Endodermal cell (in vitro differentiated cells): ENCODE measurements at regions not wholly inside any gene's neighbourhood (a gene's known extent, or its start where the extent isn't known, plus 50 kb on each side); places are given as distances from the start of the nearest gene placed in this dataset.

ENCODE experiments used
- DNase-seq: peaks from one replicate; pipeline ENCODE4 v3.0.0-alpha.2; 2017
- H3K27ac ChIP-seq: 2 replicates; pipeline ENCODE4 v1.5.1; 2013; ENCODE audit warnings: mild to moderate bottlenecking, low read depth, low read length, moderate library complexity
- H3K27me3 ChIP-seq: 2 replicates; pipeline ENCODE4 v1.6.1; 2013; ENCODE audit warnings: mild to moderate bottlenecking, low read length, moderate library complexity; ENCODE audit not compliant: insufficient read depth, control insufficient read depth, poor library complexity, severe bottlenecking
- H3K36me3 ChIP-seq: 2 replicates; pipeline ENCODE4 v1.7.0; 2013; ENCODE audit warnings: mild to moderate bottlenecking, low read length, moderate library complexity; ENCODE audit not compliant: control insufficient read depth, insufficient read depth
- H3K4me1 ChIP-seq: one replicate; pipeline ENCODE4 v1.7.0; 2013; ENCODE audit warnings: low read length; ENCODE audit not compliant: control insufficient read depth, insufficient read depth
- H3K4me3 ChIP-seq: 2 replicates; pipeline ENCODE4 v1.5.1; 2013; ENCODE audit warnings: mild to moderate bottlenecking, low read length, moderate library complexity
- H3K9ac ChIP-seq: 2 replicates; pipeline ENCODE4 v1.6.1; 2013; ENCODE audit warnings: mild to moderate bottlenecking, low read length, moderate library complexity; ENCODE audit not compliant: poor library complexity, severe bottlenecking; ENCODE audit errors: extremely low read depth
- H3K9me3 ChIP-seq: 2 replicates; pipeline ENCODE4 v1.6.1; 2013; ENCODE audit warnings: mild to moderate bottlenecking, low read length, moderate library complexity; ENCODE audit not compliant: control insufficient read depth
- H3K27ac Mint-ChIP-seq: 2 replicates; pipeline ENCODE4 v1.8.0; 2020; ENCODE audit warnings: mixed read lengths
- H3K27me3 Mint-ChIP-seq: 2 replicates; pipeline ENCODE4 v1.8.0; 2021; ENCODE audit warnings: mild to moderate bottlenecking, mixed read lengths; ENCODE audit not compliant: insufficient read depth
- H3K36me3 Mint-ChIP-seq: 2 replicates; pipeline ENCODE4 v1.8.0; 2020; ENCODE audit warnings: low read depth, mixed read lengths
- H3K4me1 Mint-ChIP-seq: 2 replicates; pipeline ENCODE4 v1.8.0; 2020; ENCODE audit warnings: mixed read lengths
- H3K4me3 Mint-ChIP-seq: 2 replicates; pipeline ENCODE4 v1.8.0; 2020; ENCODE audit warnings: mild to moderate bottlenecking, moderate library complexity, mixed read lengths
- H3K9me3 Mint-ChIP-seq: 2 replicates; pipeline ENCODE4 v1.8.0; 2020; ENCODE audit warnings: mild to moderate bottlenecking, mixed read lengths
- CTCF ChIP-seq: fragments of 200-600 bp; sonication (generic); conservative IDR thresholded peaks from 2 replicates; pipeline ENCODE4 v1.5.0; 2021; ENCODE audit warnings: antibody characterized with exemption, mild to moderate bottlenecking
- WGBS, 2 experiments: methylation state at CpG; one replicate each; pipeline versions ENCODE4 v1.1.5 to v1.1.7; 2013; ENCODE audit warnings: missing lambda C conversion rate in 2 of 2, mixed read lengths in 1 of 2; ENCODE audit not compliant: insufficient coverage in 1 of 2, insufficient read length in 1 of 2; 5-methylcytosine and 5-hydroxymethylcytosine counted together

- Mint-ChIP-seq H3K27me3 (peaks cover 3% of the 10 kb centered on the region), H3K4me1 (no peaks in the 10 kb centered on the region), H3K4me3 (no peak overlapping the region), H3K9me3 (no peaks in the 10 kb centered on the region), H3K27ac (no peak overlapping the region), H3K36me3 (no peaks in the 10 kb centered on the region)
- H3K4me1 ChIP-seq: no peaks in the 10 kb centered on the region
- no peaks in the 10 kb centered on the region for H3K36me3 ChIP-seq
- H3K27ac ChIP-seq: no peak overlapping the region
- H3K27me3 ChIP-seq: no peaks in the 10 kb centered on the region
- DNase-seq: no peak
- no peak overlapping the region for H3K9ac ChIP-seq
- no peak for TF ChIP-seq CTCF
- WGBS, 2 experiments: 75 to 90% methylated on average over 3 to 4 of the region's 4 CpGs
- no peak overlapping the region for H3K4me3 ChIP-seq
- H3K9me3 ChIP-seq: no peaks in the 10 kb centered on the region
Measured at GRCh38 chr16:56050916-56051315, 140.4 kb upstream of the GNAO1 start.

- H3K9ac ChIP-seq: no peak overlapping the region
- no peaks in the 10 kb centered on the region for H3K36me3 ChIP-seq
- H3K36me3 Mint-ChIP-seq: no peaks in the 10 kb centered on the region
- no peak for TF ChIP-seq CTCF
- DNase-seq: no peak
- no peak overlapping the region for H3K4me3 Mint-ChIP-seq
- no peak overlapping the region for H3K27ac Mint-ChIP-seq
- H3K27me3 ChIP-seq: no peaks in the 10 kb centered on the region
- H3K27me3 Mint-ChIP-seq: peaks cover 3% of the 10 kb centered on the region
- WGBS, 2 experiments: 88 to 91% methylated on average over 4 to 6 of the region's 6 CpGs
- H3K9me3 ChIP-seq: no peaks in the 10 kb centered on the region
- no peaks in the 10 kb centered on the region for H3K9me3 Mint-ChIP-seq
- no peaks in the 10 kb centered on the region for H3K4me1 Mint-ChIP-seq
- no peak overlapping the region for H3K27ac ChIP-seq
- H3K4me1 ChIP-seq: no peaks in the 10 kb centered on the region
- H3K4me3 ChIP-seq: no peak overlapping the region
Measured at GRCh38 chr16:56048425-56049105, 142.7 kb upstream of the GNAO1 start.

- DNase-seq: no peak
- Histone ChIP-seq H3K27me3 (no peaks in the 10 kb centered on the region), H3K27ac (no peak overlapping the region), H3K9ac (no peak overlapping the region), H3K9me3 (no peaks in the 10 kb centered on the region), H3K36me3 (no peaks in the 10 kb centered on the region), H3K4me3 (no peak overlapping the region), H3K4me1 (no peaks in the 10 kb centered on the region)
- H3K4me3 Mint-ChIP-seq: no peak overlapping the region
- H3K4me1 Mint-ChIP-seq: no peaks in the 10 kb centered on the region
- H3K27ac Mint-ChIP-seq: no peak overlapping the region
- TF ChIP-seq CTCF: no peak
- 64 to 86% methylated on average over 4 of the region's 4 CpGs for WGBS, 2 experiments
- no peaks in the 10 kb centered on the region for H3K36me3 Mint-ChIP-seq
- H3K27me3 Mint-ChIP-seq: peaks cover 3% of the 10 kb centered on the region
- no peaks in the 10 kb centered on the region for H3K9me3 Mint-ChIP-seq
Measured at GRCh38 chr16:56047307-56048234, 143.7 kb upstream of the GNAO1 start.
